ENCODE measurements at regions not wholly inside any gene's neighbourhood (a gene's known extent, or its start where the extent isn't known, plus 50 kb on each side); places are given as distances from the start of the nearest gene placed in this dataset.

DNA sequence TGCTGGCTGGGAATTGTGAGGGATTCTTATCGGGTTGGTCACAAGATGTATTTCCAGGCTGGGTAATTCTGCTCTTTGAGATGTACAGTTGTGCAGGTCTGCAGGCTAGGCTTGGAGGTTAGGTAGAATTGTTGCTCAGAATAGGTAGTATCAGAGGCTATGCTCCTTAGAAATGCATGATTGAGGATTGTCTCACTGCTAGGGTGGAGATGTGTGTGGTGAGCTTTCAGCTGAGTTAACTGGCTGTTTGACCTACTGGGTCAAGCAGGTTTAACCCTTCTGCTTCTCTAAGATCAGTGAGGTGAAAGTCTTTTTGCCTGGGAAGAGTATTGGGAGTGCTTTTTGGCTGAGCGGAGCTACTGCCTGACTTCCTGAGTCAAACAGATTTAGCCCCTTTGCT is 701.1 kb downstream of the UTRN start:
- ChIA-PET POLR2A (no interaction called here), CTCF (no interaction called here)
- intact Hi-C loops (cut with DNase I, micrococcal nuclease): no loop called here

GRCh38 chr6:144989319-144990107 is 704.4 kb downstream of the UTRN start:
- Histone ChIP-seq H3K4me1 (ENCODE audit: insufficient read depth, low read length) (no peaks in the 10 kb centered on the region), H3K27me3 (ENCODE audit: control insufficient read depth in 1 of 2, insufficient read depth in 2 of 2, low read length in 2 of 2) (peaks cover 0 to 12% of the 10 kb centered on the region in 2 experiments), H3K9me3 (ENCODE audit: control insufficient read depth in 1 of 2, insufficient read depth in 1 of 2, low read length in 2 of 2) (peaks cover 0 to 4% of the 10 kb centered on the region in 2 experiments), H3K4me3 (ENCODE audit: low read length) (no peak overlapping the region), H3K27ac (ENCODE audit: low read depth in 1 of 2, low read length in 2 of 2) (no peak overlapping the region), H3K36me3 (ENCODE audit: insufficient read depth, low read length) (no peaks in the 10 kb centered on the region)
- intact Hi-C loops (cut with DNase I, micrococcal nuclease): no loop called here
- Mint-ChIP-seq H3K27ac (no peak overlapping the region), H3K36me3 (ENCODE audit: low read depth) (no peaks in the 10 kb centered on the region), H3K9me3 (no peaks in the 10 kb centered on the region), H3K4me1 (ENCODE audit: low read depth) (no peaks in the 10 kb centered on the region), H3K4me3 (no peak overlapping the region), H3K27me3 (peaks cover 35% of the 10 kb centered on the region)
- DNase-seq: no peak
- TF ChIP-seq CTCF (IDR thresholded peaks at IDR 0.05): no peak
- POLR2A ChIA-PET: no interaction called here
- ATAC-seq (ENCODE audit: poor library complexity): no peak
- CTCF ChIA-PET: no interaction called here

More for the DNA sequence above, 701.1 kb downstream of the UTRN start:
- H3K4me1 Mint-ChIP-seq (ENCODE audit: low read depth): no peaks in the 10 kb centered on the region
- no peaks in the 10 kb centered on the region for H3K36me3 Mint-ChIP-seq (ENCODE audit: low read depth)
- DNase-seq (no peak), ATAC-seq (ENCODE audit: poor library complexity) (no peak)
- Histone ChIP-seq H3K4me1 (ENCODE audit: insufficient read depth, low read length) (no peaks in the 10 kb centered on the region), H3K27ac (ENCODE audit: low read depth in 1 of 2, low read length in 2 of 2) (no peak overlapping the region), H3K4me3 (ENCODE audit: low read length) (no peak overlapping the region), H3K36me3 (ENCODE audit: insufficient read depth, low read length) (no peaks in the 10 kb centered on the region), H3K27me3 (ENCODE audit: control insufficient read depth in 1 of 2, insufficient read depth in 2 of 2, low read length in 2 of 2) (peaks cover 0 to 12% of the 10 kb centered on the region in 2 experiments), H3K9me3 (ENCODE audit: control insufficient read depth in 1 of 2, insufficient read depth in 1 of 2, low read length in 2 of 2) (peaks cover 0 to 6% of the 10 kb centered on the region in 2 experiments)
- no peak overlapping the region for H3K27ac Mint-ChIP-seq
- peaks cover 26% of the 10 kb centered on the region for H3K27me3 Mint-ChIP-seq
- no peak for TF ChIP-seq CTCF (IDR thresholded peaks at IDR 0.05)
- H3K4me3 Mint-ChIP-seq: no peak overlapping the region
- H3K9me3 Mint-ChIP-seq: peaks cover 6% of the 10 kb centered on the region

- no peaks in the 10 kb centered on the region for H3K4me1 Mint-ChIP-seq (ENCODE audit: low read depth)
- ChIA-PET CTCF (no interaction called here), POLR2A (no interaction called here)
- no peak overlapping the region for H3K4me3 Mint-ChIP-seq
- no peaks in the 10 kb centered on the region for H3K9me3 Mint-ChIP-seq
- Histone ChIP-seq H3K36me3 (ENCODE audit: insufficient read depth, low read length) (no peaks in the 10 kb centered on the region), H3K27ac (ENCODE audit: low read depth in 1 of 2, low read length in 2 of 2) (no peak overlapping the region), H3K9me3 (ENCODE audit: control insufficient read depth in 1 of 2, insufficient read depth in 1 of 2, low read length in 2 of 2) (no peaks in the 10 kb centered on the region), H3K4me3 (ENCODE audit: low read length) (no peak overlapping the region), H3K27me3 (ENCODE audit: control insufficient read depth in 1 of 2, insufficient read depth in 2 of 2, low read length in 2 of 2) (peaks cover 0 to 12% of the 10 kb centered on the region in 2 experiments), H3K4me1 (ENCODE audit: insufficient read depth, low read length) (no peaks in the 10 kb centered on the region)
- intact Hi-C loops (cut with DNase I, micrococcal nuclease): no loop called here
- DNase-seq (no peak), ATAC-seq (ENCODE audit: poor library complexity) (no peak)
- H3K36me3 Mint-ChIP-seq (ENCODE audit: low read depth): no peaks in the 10 kb centered on the region
- H3K27ac Mint-ChIP-seq: no peak overlapping the region
- H3K27me3 Mint-ChIP-seq: peaks cover 34% of the 10 kb centered on the region
- no peak for TF ChIP-seq CTCF (IDR thresholded peaks at IDR 0.05)
These were observed 705.6 kb downstream of the UTRN start for GRCh38 chr6:144990784-144991183.

All from CD4-positive, alpha-beta T cell (primary cell).